Stomach (tissue), 8 donors: ENCODE measurements at regions not wholly inside any gene's neighbourhood (a gene's known extent, or its start where the extent isn't known, plus 50 kb on each side); places are given as distances from the start of the nearest gene placed in this dataset.

Source experiments
- DNase-seq, 2 donors: peaks; one replicate each; pipeline versions ENCODE4 v3.0.0 to v3.0.0-alpha.2; 2013 to 2019
- H3K27ac ChIP-seq, 5 donors: fragments of 200-600 bp in 4 of 5; sonication (generic) in 4 of 5; one replicate each; pipeline ENCODE4 v1.5.1; 2013 to 2019; ENCODE audit warnings: mild to moderate bottlenecking in 1 of 5, moderate library complexity in 1 of 5
- H3K27me3 ChIP-seq, 3 donors: fragments of 200-600 bp; sonication (generic); one replicate each; pipeline ENCODE4 v1.5.1; 2017 to 2019; ENCODE audit warnings: mixed run types in 1 of 3
- H3K36me3 ChIP-seq, 4 donors: fragments of 200-600 bp; sonication (generic); 1 replicate in 3 of 4; 2 replicates in 1 of 4; pipeline ENCODE4 v1.5.1; 2016 to 2019
- H3K4me1 ChIP-seq, 4 donors: fragments of 200-600 bp; sonication (generic); one replicate each; pipeline ENCODE4 v1.5.1; 2016 to 2019
- H3K4me3 ChIP-seq, 4 donors: fragments of 200-600 bp; sonication (generic) in 3 of 4; one replicate each; pipeline ENCODE4 v1.5.1; 2016 to 2019; ENCODE audit warnings: mild to moderate bottlenecking in 1 of 4
- H3K9me3 ChIP-seq, 4 donors: fragments of 200-600 bp; sonication (generic); one replicate each; pipeline ENCODE4 v1.5.1; 2016 to 2019
- CTCF ChIP-seq, 7 experiments: fragments of 450-650 bp in 4 of 7; fragments of 200-600 bp in 3 of 7; sonication (generic) in 3 of 7; IDR thresholded peaks; one replicate each; pipeline ENCODE4 v1.5.1; 2016 to 2019; ENCODE audit warnings: antibody characterized with exemption in 7 of 7, control low read depth in 2 of 7, mild to moderate bottlenecking in 1 of 7
- EP300 ChIP-seq: sonication (generic); formaldehyde crosslinking; IDR thresholded peaks from one replicate; pipeline ENCODE4 v1.6.1; 2017; ENCODE audit warnings: antibody characterized with exemption
- POLR2A ChIP-seq, 4 donors: fragments of 450-650 bp; IDR thresholded peaks; one replicate each; pipeline ENCODE4 v1.6.1; 2016; ENCODE audit warnings: antibody characterized with exemption in 4 of 4, control low read depth in 2 of 4, mild to moderate bottlenecking in 1 of 4, moderate library complexity in 1 of 4
- POLR2AphosphoS5 ChIP-seq, 3 donors: sonication (generic); formaldehyde crosslinking; IDR thresholded peaks; one replicate each; pipeline ENCODE4 v1.6.1; 2016; ENCODE audit warnings: antibody characterized with exemption in 3 of 3
- WGBS, 5 donors: extraction: QIAGEN DNeasy Blood & Tissue Kit in 3 of 5; methylation state at CpG; one replicate each; pipeline versions ENCODE4 v1.1.5 to v1.1.7; 2013 to 2018; 5-methylcytosine and 5-hydroxymethylcytosine counted together
- intact Hi-C: fragments of 100-400 bp; cut with DNase I; formaldehyde crosslinking; loops from one replicate; pipeline ENCODE4 v1.15.1; 2023; ENCODE audit warnings: low total_unique reads
- donor health status: healthy with polysubstance abuse.
- donor health status: Bipolar disorder and iron deficiency.
- donor health status: healthy.

- Histone ChIP-seq H3K27ac (no peak overlapping the region), H3K27me3 (no peaks in the 10 kb centered on the region), H3K4me3 (no peak overlapping the region), H3K4me1 (no peaks in the 10 kb centered on the region), H3K36me3 (no peaks in the 10 kb centered on the region), H3K9me3 (no peaks in the 10 kb centered on the region)
- intact Hi-C loops, result no loop called here
- DNase-seq, result no peak
- no peak for TF ChIP-seq EP300
- TF ChIP-seq POLR2A (IDR thresholded peaks at IDR 0.05), result no peak
These were observed 213.6 kb downstream of the PMAIP1 start for GRCh38 chr18:60113396-60113795.

- 84 to 95% (median 90%) methylated on average over 5 of the region's 5 CpGs for WGBS, 5 donors
- no peaks in the 10 kb centered on the region for H3K4me1 ChIP-seq
- intact Hi-C loops, result no loop called here
- H3K27ac ChIP-seq, result no peak overlapping the region
- H3K9me3 ChIP-seq, result no peaks in the 10 kb centered on the region
- TF ChIP-seq POLR2AphosphoS5 (IDR thresholded peaks at IDR 0.05) (no peak), EP300 (no peak), POLR2A (IDR thresholded peaks at IDR 0.05) (no peak), CTCF (IDR thresholded peaks at IDR 0.05) (no peak)
- H3K27me3 ChIP-seq, result no peaks in the 10 kb centered on the region
- DNase-seq, result no peak
- H3K4me3 ChIP-seq, result no peak overlapping the region
- no peaks in the 10 kb centered on the region for H3K36me3 ChIP-seq
These were observed 212.6 kb downstream of the PMAIP1 start for GRCh38 chr18:60112369-60112768.

- 88 to 96% (median 94%) methylated on average over 2 of the region's 2 CpGs for WGBS, 5 donors
- TF ChIP-seq EP300, result no peak
- no peak for TF ChIP-seq POLR2AphosphoS5 (IDR thresholded peaks at IDR 0.05)
- no peak for TF ChIP-seq CTCF (IDR thresholded peaks at IDR 0.05)
- no peak for TF ChIP-seq POLR2A (IDR thresholded peaks at IDR 0.05)
These were observed 211.7 kb downstream of the PMAIP1 start for GRCh38 chr18:60111525-60111924.

GRCh38 chr18:60110836-60111235, 211.0 kb downstream of the PMAIP1 start:
- 45 to 66% (median 49%) methylated on average over 1 of the region's 1 CpG for WGBS, 5 donors
- DNase-seq, result peak in 1 of 2 donors; percentile 8

More at GRCh38 chr18:60111525-60111924, 211.7 kb downstream of the PMAIP1 start:
- Histone ChIP-seq H3K4me1 (no peaks in the 10 kb centered on the region), H3K4me3 (no peak overlapping the region), H3K9me3 (no peaks in the 10 kb centered on the region), H3K27me3 (no peaks in the 10 kb centered on the region), H3K27ac (no peak overlapping the region), H3K36me3 (no peaks in the 10 kb centered on the region)
- no peak for DNase-seq
- intact Hi-C loops, result no loop called here

More at GRCh38 chr18:60110836-60111235, 211.0 kb downstream of the PMAIP1 start:
- Histone ChIP-seq H3K27me3 (no peaks in the 10 kb centered on the region), H3K36me3 (no peaks in the 10 kb centered on the region), H3K9me3 (no peaks in the 10 kb centered on the region), H3K4me3 (no peak overlapping the region), H3K4me1 (no peaks in the 10 kb centered on the region), H3K27ac (no peak overlapping the region)
- TF ChIP-seq CTCF (IDR thresholded peaks at IDR 0.05) (no peak), POLR2A (IDR thresholded peaks at IDR 0.05) (no peak), EP300 (no peak), POLR2AphosphoS5 (IDR thresholded peaks at IDR 0.05) (no peak)
- intact Hi-C loops, result no loop called here
